HepG2 (cell line): ENCODE measurements at regions not wholly inside any gene's neighbourhood (a gene's known extent, or its start where the extent isn't known, plus 50 kb on each side); places are given as distances from the start of the nearest gene placed in this dataset.

ENCODE experiments used
- ATAC-seq: fragments of 200-7000 bp; cut with Tn5 transposase; 3 replicates; pipeline ENCODE4 v1.9.1; 2020; ENCODE audit warnings: mild to moderate bottlenecking, moderate library complexity
- BruUV-seq: library from RNA; stranded (reverse); fragments of 400-500 nt; replicated peaks from 2 replicates; lab custom pipeline; 2021; lab: Mats Ljungman, UMichigan
- CTCF ChIA-PET: fragments of 300-600 bp; formaldehyde crosslinking; extraction: SDS; loops from one replicate; lab custom pipeline; 2021; ENCODE audit warnings: low total read pairs, inconsistent platforms, low intra/inter-chr PET ratio; lab: Yijun Ruan, JAX
- POLR2A ChIA-PET: fragments of 350-600 bp; sonication (Branson Sonifier 250); formaldehyde crosslinking; loops from one replicate; lab custom pipeline; 2020; ENCODE audit warnings: antibody characterized with exemption, inconsistent platforms; lab: Yijun Ruan, JAX
- DNase-seq: peaks from one replicate; pipeline ENCODE4 v3.0.0-alpha.2; 2015; ENCODE audit warnings: low spot score
- FAIRE-seq: peaks from 3 replicates; lab custom pipeline; 2011; peaks lifted over from hg19 to GRCh38; lab: Jason Lieb, UNC
- H2AFZ ChIP-seq: one replicate; pipeline ENCODE4 v1.6.1; 2011; ENCODE audit warnings: low read length, inconsistent platforms
- H3K27ac ChIP-seq: fragments of 300-600 bp; 3 replicates; pipeline ENCODE4 v1.8.0; 2011; ENCODE audit warnings: mixed run types, mild to moderate bottlenecking, mixed read lengths, low read length, inconsistent platforms; ENCODE audit not compliant: insufficient read depth; ENCODE audit errors: extremely low read length
- H3K27me3 ChIP-seq, 2 experiments: fragments of 200-600 bp in 1 of 2; 2 replicates in 1 of 2; 3 replicates in 1 of 2; pipeline versions ENCODE4 v1.6.0 to v1.8.0; 2011; ENCODE audit warnings: low read length in 2 of 2, mild to moderate bottlenecking in 2 of 2, moderate library complexity in 2 of 2, inconsistent platforms in 1 of 2; ENCODE audit not compliant: insufficient read depth in 2 of 2, control insufficient read depth in 1 of 2
- H3K36me3 ChIP-seq, 2 experiments: fragments of 200-600 bp in 1 of 2; replicated peaks in 1 of 2; 2 replicates in 1 of 2; 3 replicates in 1 of 2; pipeline versions ENCODE4 v1.5.1 to v1.8.0; 2011; ENCODE audit warnings: low read length in 2 of 2, inconsistent platforms in 1 of 2; ENCODE audit not compliant: insufficient read depth in 2 of 2, control insufficient read depth in 1 of 2
- H3K4me1 ChIP-seq: 2 replicates; pipeline ENCODE4 v1.5.1; 2012; ENCODE audit warnings: low read length, inconsistent platforms; ENCODE audit not compliant: insufficient read depth
- H3K4me2 ChIP-seq: 2 replicates; pipeline ENCODE4 v1.6.0; 2011; ENCODE audit warnings: low read depth, low read length, inconsistent platforms
- H3K4me3 ChIP-seq, 3 experiments: fragments of 200-600 bp in 1 of 3; sonication (generic), shearing (Covaris generic) in 1 of 3; replicated peaks in 1 of 3; 2 replicates each; pipeline ENCODE4 v1.5.1; 2011 to 2016; ENCODE audit warnings: low read length in 3 of 3, inconsistent platforms in 2 of 3, low read depth in 2 of 3, mild to moderate bottlenecking in 2 of 3, control low read depth in 1 of 3, mixed read lengths in 1 of 3; ENCODE audit not compliant: insufficient read depth in 1 of 3
- H3K79me2 ChIP-seq: one replicate; pipeline ENCODE4 v1.6.1; 2011; ENCODE audit warnings: low read length, inconsistent platforms; ENCODE audit not compliant: insufficient read depth
- H3K9ac ChIP-seq: 2 replicates; pipeline ENCODE4 v1.6.0; 2011; ENCODE audit warnings: mild to moderate bottlenecking, low read depth, low read length, inconsistent platforms; ENCODE audit not compliant: insufficient read depth
- H3K9me3 ChIP-seq: 2 replicates; pipeline ENCODE4 v1.5.1; 2012; ENCODE audit warnings: mild to moderate bottlenecking, low read length
- H4K20me1 ChIP-seq: 2 replicates; pipeline ENCODE4 v1.6.0; 2011; ENCODE audit warnings: inconsistent platforms, mild to moderate bottlenecking, low read length, moderate library complexity; ENCODE audit not compliant: insufficient read depth
- BCL6 ChIP-seq: IDR thresholded peaks from 2 replicates; pipeline ENCODE4 v1.6.1; 2016; ENCODE audit warnings: missing genetic modification reagents, missing compliant biosample characterization
- FOXK1 ChIP-seq: sonication (generic); formaldehyde crosslinking; IDR thresholded peaks from 2 replicates; pipeline ENCODE4 v1.4.0; 2020; ENCODE audit warnings: low read depth, missing genetic modification reagents, borderline replicate concordance
- FOXP1 ChIP-seq, 2 experiments: fragments of 450-650 bp in 1 of 2; IDR thresholded peaks; 2 replicates each; pipeline ENCODE4 v1.6.1; 2017 to 2018; ENCODE audit warnings: antibody characterized with exemption in 1 of 2
- NFYB ChIP-seq: sonication (generic); formaldehyde crosslinking; IDR thresholded peaks from 2 replicates; pipeline ENCODE4 v1.4.0; 2020; ENCODE audit warnings: missing genetic modification reagents
- SAFB2 ChIP-seq: sonication (generic); formaldehyde crosslinking; IDR thresholded peaks from 2 replicates; pipeline ENCODE4 v1.5.1; 2020; ENCODE audit warnings: missing genetic modification reagents, low read depth, mild to moderate bottlenecking, borderline replicate concordance
- ZMAT3 ChIP-seq: sonication (generic); formaldehyde crosslinking; conservative IDR thresholded peaks from 2 replicates; pipeline ENCODE4 v1.7.0; 2021; ENCODE audit warnings: missing genetic modification reagents
- ZNF3 ChIP-seq: IDR thresholded peaks from 2 replicates; pipeline ENCODE4 v1.7.0; 2017; ENCODE audit warnings: inconsistent platforms
- ZNF768 ChIP-seq: sonication (generic); formaldehyde crosslinking; IDR thresholded peaks from 2 replicates; pipeline ENCODE4 v1.4.0; 2020; ENCODE audit warnings: missing genetic modification reagents
- WGBS: methylation state at CpG from one replicate; pipeline ENCODE4 v1.1.6; 2017; ENCODE audit warnings: low lambda C conversion rate; 5-methylcytosine and 5-hydroxymethylcytosine counted together
- in situ Hi-C: cut with HindIII; loops from 2 replicates; pipeline ENCODE4 v1.10.0; 2017; ENCODE audit warnings: low pct_unique_long_range_greater_than_20kb; ENCODE audit not compliant: extremely low pct_ligation_motif_present
- intact Hi-C: fragments of 100-400 bp; cut with micrococcal nuclease; formaldehyde crosslinking; loops from one replicate; pipeline ENCODE4 v1.10.0; 2022; ENCODE audit not compliant: unreplicated experiment
- TF ChIP-seq, protein P1 (sequence below): sonication (generic); formaldehyde crosslinking; IDR thresholded peaks from 2 replicates; pipeline ENCODE4 v1.4.0; 2020; ENCODE audit warnings: missing genetic modification reagents, mild to moderate bottlenecking, borderline replicate concordance
- TF ChIP-seq, protein P2 (sequence below): sonication (generic); formaldehyde crosslinking; IDR thresholded peaks from 2 replicates; pipeline ENCODE4 v1.5.1; 2020; ENCODE audit warnings: missing genetic modification reagents, mild to moderate bottlenecking, borderline replicate concordance

- Histone ChIP-seq H3K4me3 (no peak overlapping the region), H3K4me1 (peaks cover 4% of the 10 kb centered on the region; the same call in 1 of the 2 replicates)
- ChIA-PET POLR2A (no interaction called here), CTCF (no interaction called here)
- no peak for FAIRE-seq
- TF ChIP-seq, protein P1, sequence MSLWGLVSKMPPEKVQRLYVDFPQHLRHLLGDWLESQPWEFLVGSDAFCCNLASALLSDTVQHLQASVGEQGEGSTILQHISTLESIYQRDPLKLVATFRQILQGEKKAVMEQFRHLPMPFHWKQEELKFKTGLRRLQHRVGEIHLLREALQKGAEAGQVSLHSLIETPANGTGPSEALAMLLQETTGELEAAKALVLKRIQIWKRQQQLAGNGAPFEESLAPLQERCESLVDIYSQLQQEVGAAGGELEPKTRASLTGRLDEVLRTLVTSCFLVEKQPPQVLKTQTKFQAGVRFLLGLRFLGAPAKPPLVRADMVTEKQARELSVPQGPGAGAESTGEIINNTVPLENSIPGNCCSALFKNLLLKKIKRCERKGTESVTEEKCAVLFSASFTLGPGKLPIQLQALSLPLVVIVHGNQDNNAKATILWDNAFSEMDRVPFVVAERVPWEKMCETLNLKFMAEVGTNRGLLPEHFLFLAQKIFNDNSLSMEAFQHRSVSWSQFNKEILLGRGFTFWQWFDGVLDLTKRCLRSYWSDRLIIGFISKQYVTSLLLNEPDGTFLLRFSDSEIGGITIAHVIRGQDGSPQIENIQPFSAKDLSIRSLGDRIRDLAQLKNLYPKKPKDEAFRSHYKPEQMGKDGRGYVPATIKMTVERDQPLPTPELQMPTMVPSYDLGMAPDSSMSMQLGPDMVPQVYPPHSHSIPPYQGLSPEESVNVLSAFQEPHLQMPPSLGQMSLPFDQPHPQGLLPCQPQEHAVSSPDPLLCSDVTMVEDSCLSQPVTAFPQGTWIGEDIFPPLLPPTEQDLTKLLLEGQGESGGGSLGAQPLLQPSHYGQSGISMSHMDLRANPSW (CRISPR knock-in tag), result no peak
- TF ChIP-seq SAFB2 (CRISPR knock-in tag) (no peak), ZNF3 (no peak), ZMAT3 (CRISPR knock-in tag) (no peak), NFYB (no peak), BCL6 (CRISPR knock-in tag) (no peak), FOXP1 (IDR thresholded peaks at IDR 0.05) (no peak), FOXP1 (CRISPR knock-in tag; IDR thresholded peaks at IDR 0.05) (no peak), FOXK1 (CRISPR knock-in tag) (no peak), ZNF768 (CRISPR knock-in tag) (no peak)
- TF ChIP-seq, protein P2, sequence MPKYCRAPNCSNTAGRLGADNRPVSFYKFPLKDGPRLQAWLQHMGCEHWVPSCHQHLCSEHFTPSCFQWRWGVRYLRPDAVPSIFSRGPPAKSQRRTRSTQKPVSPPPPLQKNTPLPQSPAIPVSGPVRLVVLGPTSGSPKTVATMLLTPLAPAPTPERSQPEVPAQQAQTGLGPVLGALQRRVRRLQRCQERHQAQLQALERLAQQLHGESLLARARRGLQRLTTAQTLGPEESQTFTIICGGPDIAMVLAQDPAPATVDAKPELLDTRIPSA (CRISPR knock-in tag), result no peak
- TF ChIP-seq, all 625 proteins: peak for 0
- Histone ChIP-seq H3K27me3 (0 out of 5 replicates have a peak, but pooled peaks cover 0 to 1% of the 10 kb centered on the region in 2 experiments), H2AFZ (no peak overlapping the region), H3K4me2 (no peak overlapping the region), H3K79me2 (no peaks in the 10 kb centered on the region), H3K36me3 (no peaks in the 10 kb centered on the region), H4K20me1 (no peaks in the 10 kb centered on the region), H3K9me3 (no peaks in the 10 kb centered on the region), H3K9ac (no peak overlapping the region), H3K27ac (no peak overlapping the region)
- 15% methylated on average over 2 of the region's 2 CpGs for WGBS
- DNase-seq (no peak), ATAC-seq (no peak)
- BruUV-seq, result no TSS peak
- intact Hi-C loops (no loop called here), in situ Hi-C loops (no loop called here)
These were observed 205.1 kb upstream of the TBX3 start for GRCh38 chr12:114888928-114889584.
